Ovary (tissue), 3 donors: ENCODE measurements at regions not wholly inside any gene's neighbourhood (a gene's known extent, or its start where the extent isn't known, plus 50 kb on each side); places are given as distances from the start of the nearest gene placed in this dataset.

ENCODE experiments used
- EP300 ChIP-seq: sonication (generic); formaldehyde crosslinking; IDR thresholded peaks from one replicate; pipeline ENCODE4 v1.6.1; 2017; ENCODE audit warnings: antibody characterized with exemption
- POLR2A ChIP-seq: fragments of 450-650 bp; IDR thresholded peaks from one replicate; pipeline ENCODE4 v1.6.1; 2017; ENCODE audit warnings: antibody characterized with exemption, mild to moderate bottlenecking, moderate library complexity
- TF ChIP-seq, protein P1 (sequence below), 3 donors: fragments of 450-650 bp in 2 of 3; fragments of 200-600 bp in 1 of 3; IDR thresholded peaks; one replicate each; pipeline versions ENCODE4 v1.5.1 to v1.8.0; 2016 to 2022; ENCODE audit warnings: antibody characterized with exemption in 3 of 3, mild to moderate bottlenecking in 1 of 3
- donor health status: DM: no; HTN: no; CAD: no.

DNA sequence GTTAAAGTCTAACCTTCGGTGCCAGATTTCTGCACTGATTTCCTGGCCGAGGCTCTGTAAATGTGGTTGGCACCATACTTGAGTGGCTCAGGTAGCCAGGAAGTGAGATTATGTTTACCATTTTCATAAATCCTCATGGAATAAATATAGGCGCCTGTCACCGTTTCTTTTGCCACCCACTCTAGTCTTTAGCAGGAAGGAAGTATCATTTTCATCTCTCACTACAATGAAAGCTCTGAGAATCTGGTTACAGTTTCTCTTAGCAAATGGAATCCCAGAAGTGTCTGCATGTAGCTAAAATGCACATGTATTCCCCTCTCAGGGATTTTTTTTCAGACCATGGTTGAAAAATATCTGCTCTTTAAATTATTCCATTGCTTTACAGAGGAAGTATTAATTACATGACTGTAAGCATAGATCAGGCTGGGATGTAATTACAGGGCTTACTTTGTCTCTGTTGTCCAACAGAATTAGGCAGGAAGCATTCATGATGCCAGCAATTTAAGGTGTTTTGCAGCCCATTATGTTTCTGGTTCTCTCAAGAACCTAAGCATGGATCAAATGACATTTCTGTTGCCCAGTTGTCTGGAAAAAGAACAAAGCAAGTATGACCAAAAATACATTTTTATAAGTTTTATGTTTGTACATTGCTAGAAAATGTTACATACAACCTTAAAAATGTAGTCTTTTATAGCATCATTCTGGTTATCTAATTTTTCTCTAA lies 221.7 kb upstream of the SPRY2 start:
- TF ChIP-seq, protein P1, sequence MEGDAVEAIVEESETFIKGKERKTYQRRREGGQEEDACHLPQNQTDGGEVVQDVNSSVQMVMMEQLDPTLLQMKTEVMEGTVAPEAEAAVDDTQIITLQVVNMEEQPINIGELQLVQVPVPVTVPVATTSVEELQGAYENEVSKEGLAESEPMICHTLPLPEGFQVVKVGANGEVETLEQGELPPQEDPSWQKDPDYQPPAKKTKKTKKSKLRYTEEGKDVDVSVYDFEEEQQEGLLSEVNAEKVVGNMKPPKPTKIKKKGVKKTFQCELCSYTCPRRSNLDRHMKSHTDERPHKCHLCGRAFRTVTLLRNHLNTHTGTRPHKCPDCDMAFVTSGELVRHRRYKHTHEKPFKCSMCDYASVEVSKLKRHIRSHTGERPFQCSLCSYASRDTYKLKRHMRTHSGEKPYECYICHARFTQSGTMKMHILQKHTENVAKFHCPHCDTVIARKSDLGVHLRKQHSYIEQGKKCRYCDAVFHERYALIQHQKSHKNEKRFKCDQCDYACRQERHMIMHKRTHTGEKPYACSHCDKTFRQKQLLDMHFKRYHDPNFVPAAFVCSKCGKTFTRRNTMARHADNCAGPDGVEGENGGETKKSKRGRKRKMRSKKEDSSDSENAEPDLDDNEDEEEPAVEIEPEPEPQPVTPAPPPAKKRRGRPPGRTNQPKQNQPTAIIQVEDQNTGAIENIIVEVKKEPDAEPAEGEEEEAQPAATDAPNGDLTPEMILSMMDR (IDR thresholded peaks at IDR 0.05): no peak
- TF ChIP-seq EP300 (no peak), POLR2A (no peak)
